ENCODE measurements at regions not wholly inside any gene's neighbourhood (a gene's known extent, or its start where the extent isn't known, plus 50 kb on each side); places are given as distances from the start of the nearest gene placed in this dataset.

- Histone ChIP-seq H3K9me3 (ENCODE audit: insufficient read depth, low read length) (no peaks in the 10 kb centered on the region), H3K9ac (ENCODE audit: insufficient read length, low read depth) (no peak overlapping the region), H3K36me3 (ENCODE audit: insufficient read depth, insufficient read length, low read length) (no peaks in the 10 kb centered on the region), H3K4me1 (ENCODE audit: insufficient read depth, insufficient read length) (no peaks in the 10 kb centered on the region), H3K4me3 (ENCODE audit: insufficient read length, low read depth) (no peak overlapping the region), H3K27me3 (ENCODE audit: insufficient read depth, insufficient read length) (no peaks in the 10 kb centered on the region)
- TF ChIP-seq ZNF274 (IDR thresholded peaks at IDR 0.05; ENCODE audit: low read depth, low read length) (no peak), YY1 (IDR thresholded peaks at IDR 0.05; ENCODE audit: insufficient read depth, insufficient read length) (no peak), SUZ12 (IDR thresholded peaks at IDR 0.05; ENCODE audit: extremely low read depth, insufficient read depth, insufficient read length) (no peak)
- DNase-seq (ENCODE audit: low read depth, low spot score): no peak
These were observed 374.7 kb downstream of the COL11A1 start for GRCh38 chr1:102733491-102734236.

GRCh38 chr1:102732927-102733326 lies 375.4 kb downstream of the COL11A1 start:
- DNase-seq (ENCODE audit: low read depth, low spot score): no peak
- Histone ChIP-seq H3K9me3 (ENCODE audit: insufficient read depth, low read length) (no peaks in the 10 kb centered on the region), H3K4me1 (ENCODE audit: insufficient read depth, insufficient read length) (no peaks in the 10 kb centered on the region), H3K4me3 (ENCODE audit: insufficient read length, low read depth) (no peak overlapping the region), H3K9ac (ENCODE audit: insufficient read length, low read depth) (no peak overlapping the region), H3K36me3 (ENCODE audit: insufficient read depth, insufficient read length, low read length) (no peaks in the 10 kb centered on the region), H3K27me3 (ENCODE audit: insufficient read depth, insufficient read length) (no peaks in the 10 kb centered on the region)
- TF ChIP-seq YY1 (IDR thresholded peaks at IDR 0.05; ENCODE audit: insufficient read depth, insufficient read length) (no peak), ZNF274 (IDR thresholded peaks at IDR 0.05; ENCODE audit: low read depth, low read length) (no peak), SUZ12 (IDR thresholded peaks at IDR 0.05; ENCODE audit: extremely low read depth, insufficient read depth, insufficient read length) (no peak)

GRCh38 chr1:102726417-102726816 lies 381.9 kb downstream of the COL11A1 start:
- TF ChIP-seq ZNF274 (IDR thresholded peaks at IDR 0.05; ENCODE audit: low read depth, low read length): no peak
- TF ChIP-seq YY1 (IDR thresholded peaks at IDR 0.05; ENCODE audit: insufficient read depth, insufficient read length): no peak
- TF ChIP-seq SUZ12 (IDR thresholded peaks at IDR 0.05; ENCODE audit: extremely low read depth, insufficient read depth, insufficient read length): no peak
- no peak overlapping the region for H3K9ac ChIP-seq (ENCODE audit: insufficient read length, low read depth)
- H3K4me1 ChIP-seq (ENCODE audit: insufficient read depth, insufficient read length): no peaks in the 10 kb centered on the region
- DNase-seq (ENCODE audit: low read depth, low spot score): no peak
- H3K36me3 ChIP-seq (ENCODE audit: insufficient read depth, insufficient read length, low read length): no peaks in the 10 kb centered on the region
- H3K4me3 ChIP-seq (ENCODE audit: insufficient read length, low read depth): no peak overlapping the region
- no peaks in the 10 kb centered on the region for H3K9me3 ChIP-seq (ENCODE audit: insufficient read depth, low read length)
- no peaks in the 10 kb centered on the region for H3K27me3 ChIP-seq (ENCODE audit: insufficient read depth, insufficient read length)

GRCh38 chr1:102724741-102725140 lies 383.6 kb downstream of the COL11A1 start:
- TF ChIP-seq ZNF274 (IDR thresholded peaks at IDR 0.05; ENCODE audit: low read depth, low read length) (no peak), YY1 (IDR thresholded peaks at IDR 0.05; ENCODE audit: insufficient read depth, insufficient read length) (no peak), SUZ12 (IDR thresholded peaks at IDR 0.05; ENCODE audit: extremely low read depth, insufficient read depth, insufficient read length) (no peak)
- no peak overlapping the region for H3K4me3 ChIP-seq (ENCODE audit: insufficient read length, low read depth)
- H3K9ac ChIP-seq (ENCODE audit: insufficient read length, low read depth): no peak overlapping the region
- no peaks in the 10 kb centered on the region for H3K36me3 ChIP-seq (ENCODE audit: insufficient read depth, insufficient read length, low read length)
- no peaks in the 10 kb centered on the region for H3K4me1 ChIP-seq (ENCODE audit: insufficient read depth, insufficient read length)
- DNase-seq (ENCODE audit: low read depth, low spot score): no peak
- no peaks in the 10 kb centered on the region for H3K9me3 ChIP-seq (ENCODE audit: insufficient read depth, low read length)
- no peaks in the 10 kb centered on the region for H3K27me3 ChIP-seq (ENCODE audit: insufficient read depth, insufficient read length)

- no peaks in the 10 kb centered on the region for H3K4me1 ChIP-seq (ENCODE audit: insufficient read depth, insufficient read length)
- no peak for TF ChIP-seq YY1 (IDR thresholded peaks at IDR 0.05; ENCODE audit: insufficient read depth, insufficient read length)
- no peak for TF ChIP-seq SUZ12 (IDR thresholded peaks at IDR 0.05; ENCODE audit: extremely low read depth, insufficient read depth, insufficient read length)
- no peak for TF ChIP-seq ZNF274 (IDR thresholded peaks at IDR 0.05; ENCODE audit: low read depth, low read length)
- no peak for DNase-seq (ENCODE audit: low read depth, low spot score)
- no peak overlapping the region for H3K9ac ChIP-seq (ENCODE audit: insufficient read length, low read depth)
- no peaks in the 10 kb centered on the region for H3K27me3 ChIP-seq (ENCODE audit: insufficient read depth, insufficient read length)
- H3K9me3 ChIP-seq (ENCODE audit: insufficient read depth, low read length): no peaks in the 10 kb centered on the region
- no peaks in the 10 kb centered on the region for H3K36me3 ChIP-seq (ENCODE audit: insufficient read depth, insufficient read length, low read length)
- no peak overlapping the region for H3K4me3 ChIP-seq (ENCODE audit: insufficient read length, low read depth)
These were observed 393.2 kb downstream of the COL11A1 start for GRCh38 chr1:102715150-102715549.

- Histone ChIP-seq H3K9me3 (ENCODE audit: insufficient read depth, low read length) (no peaks in the 10 kb centered on the region), H3K4me1 (ENCODE audit: insufficient read depth, insufficient read length) (no peaks in the 10 kb centered on the region), H3K9ac (ENCODE audit: insufficient read length, low read depth) (no peak overlapping the region), H3K36me3 (ENCODE audit: insufficient read depth, insufficient read length, low read length) (no peaks in the 10 kb centered on the region), H3K27me3 (ENCODE audit: insufficient read depth, insufficient read length) (no peaks in the 10 kb centered on the region), H3K4me3 (ENCODE audit: insufficient read length, low read depth) (no peak overlapping the region)
- no peak for DNase-seq (ENCODE audit: low read depth, low spot score)
- TF ChIP-seq YY1 (IDR thresholded peaks at IDR 0.05; ENCODE audit: insufficient read depth, insufficient read length): no peak
- TF ChIP-seq SUZ12 (IDR thresholded peaks at IDR 0.05; ENCODE audit: extremely low read depth, insufficient read depth, insufficient read length): no peak
- no peak for TF ChIP-seq ZNF274 (IDR thresholded peaks at IDR 0.05; ENCODE audit: low read depth, low read length)
These were observed 408.8 kb downstream of the COL11A1 start for GRCh38 chr1:102699524-102699923.

GRCh38 chr1:102693345-102693744 lies 415.0 kb downstream of the COL11A1 start:
- Histone ChIP-seq H3K36me3 (ENCODE audit: insufficient read depth, insufficient read length, low read length) (no peaks in the 10 kb centered on the region), H3K9me3 (ENCODE audit: insufficient read depth, low read length) (no peaks in the 10 kb centered on the region; the same call in 1 of the 2 replicates), H3K27me3 (ENCODE audit: insufficient read depth, insufficient read length) (no peaks in the 10 kb centered on the region), H3K9ac (ENCODE audit: insufficient read length, low read depth) (no peak overlapping the region), H3K4me1 (ENCODE audit: insufficient read depth, insufficient read length) (no peaks in the 10 kb centered on the region), H3K4me3 (ENCODE audit: insufficient read length, low read depth) (no peak overlapping the region)
- DNase-seq (ENCODE audit: low read depth, low spot score): no peak
- TF ChIP-seq SUZ12 (IDR thresholded peaks at IDR 0.05; ENCODE audit: extremely low read depth, insufficient read depth, insufficient read length) (no peak), ZNF274 (IDR thresholded peaks at IDR 0.05; ENCODE audit: low read depth, low read length) (no peak)
